22Rv1 (cell line): ENCODE measurements at regions not wholly inside any gene's neighbourhood (a gene's known extent, or its start where the extent isn't known, plus 50 kb on each side); places are given as distances from the start of the nearest gene placed in this dataset.

Experiments
- H3K27ac ChIP-seq: fragments of 450-650 bp; 2 replicates; pipeline ENCODE4 v1.5.1; 2017
- CTCF ChIP-seq: fragments of 450-650 bp; IDR thresholded peaks from 2 replicates; pipeline ENCODE4 v1.5.1; 2017; ENCODE audit warnings: mild to moderate bottlenecking
- ZFX ChIP-seq: fragments of 450-650 bp; IDR thresholded peaks from 2 replicates; pipeline ENCODE4 v1.6.1; 2017; ENCODE audit warnings: antibody characterized with exemption, borderline replicate concordance

GRCh38 chr9:89983411-89983810, 378.6 kb downstream of the GADD45G start:
- no peak overlapping the region for H3K27ac ChIP-seq
- TF ChIP-seq ZFX (no peak), CTCF (no peak)

DNA sequence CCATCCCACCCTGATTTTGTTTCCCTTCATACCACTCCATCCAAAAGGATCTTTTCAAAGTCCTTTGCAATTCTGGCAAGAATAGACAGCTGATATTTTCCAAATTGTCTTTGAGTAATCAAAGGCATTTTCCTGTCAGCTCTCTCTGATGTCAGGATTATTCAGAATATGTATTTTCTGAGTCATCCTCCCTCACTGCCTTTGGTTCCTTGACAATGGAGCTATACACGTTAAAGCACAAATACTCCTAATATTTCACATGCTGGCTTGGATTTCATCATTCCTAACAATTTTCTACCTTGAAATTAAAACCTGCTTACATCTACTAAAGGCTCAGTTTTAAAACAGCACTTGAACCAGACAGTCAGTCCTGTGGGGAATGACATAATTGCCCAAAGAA, 379.4 kb downstream of the GADD45G start:
- H3K27ac ChIP-seq = no peak overlapping the region
- TF ChIP-seq ZFX (no peak), CTCF (no peak)

GRCh38 chr9:89985068-89985467, 380.3 kb downstream of the GADD45G start:
- TF ChIP-seq CTCF (no peak), ZFX (no peak)
- no peak overlapping the region for H3K27ac ChIP-seq

DNA sequence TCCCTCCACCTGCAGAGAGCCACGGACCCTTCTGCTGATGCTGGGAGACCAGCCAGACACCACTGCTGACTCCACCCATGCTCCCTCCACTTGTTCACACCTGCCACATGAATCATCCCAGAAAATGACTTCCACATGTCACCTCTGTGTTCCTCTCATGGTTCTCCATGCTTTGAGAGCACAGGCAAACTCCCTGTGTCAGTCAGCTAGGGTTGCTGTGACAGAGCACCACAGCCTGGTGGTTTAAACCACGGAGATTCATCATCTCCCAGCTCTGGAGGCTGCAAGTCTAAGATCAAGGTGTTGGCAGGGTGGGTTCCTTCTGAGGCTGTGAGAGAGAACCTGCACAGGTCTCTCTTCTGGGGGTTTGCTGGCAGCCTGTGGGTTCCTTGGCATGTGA, 381.4 kb downstream of the GADD45G start:
- TF ChIP-seq ZFX (no peak), CTCF (no peak)
- no peak overlapping the region for H3K27ac ChIP-seq

DNA sequence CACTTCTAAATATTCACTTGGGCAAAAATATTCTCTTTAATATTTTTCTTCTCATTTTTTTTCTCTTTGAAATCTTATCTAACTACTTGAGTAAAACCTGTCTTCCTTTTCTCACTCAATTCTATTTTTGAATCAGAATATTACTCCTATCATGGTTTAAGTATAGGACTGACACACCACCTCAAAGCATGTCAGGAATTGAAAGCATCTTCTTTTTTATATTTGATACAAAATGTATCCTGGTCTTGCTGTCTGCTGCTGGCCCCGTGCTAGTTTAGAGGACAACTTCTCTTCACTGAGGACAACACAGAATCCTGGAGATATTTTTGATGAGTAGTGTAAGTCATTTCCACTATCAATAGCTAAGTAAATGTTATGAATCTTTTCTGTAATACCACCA, 383.6 kb downstream of the GADD45G start:
- no peak for TF ChIP-seq CTCF
- TF ChIP-seq ZFX = no peak
- no peak overlapping the region for H3K27ac ChIP-seq

DNA sequence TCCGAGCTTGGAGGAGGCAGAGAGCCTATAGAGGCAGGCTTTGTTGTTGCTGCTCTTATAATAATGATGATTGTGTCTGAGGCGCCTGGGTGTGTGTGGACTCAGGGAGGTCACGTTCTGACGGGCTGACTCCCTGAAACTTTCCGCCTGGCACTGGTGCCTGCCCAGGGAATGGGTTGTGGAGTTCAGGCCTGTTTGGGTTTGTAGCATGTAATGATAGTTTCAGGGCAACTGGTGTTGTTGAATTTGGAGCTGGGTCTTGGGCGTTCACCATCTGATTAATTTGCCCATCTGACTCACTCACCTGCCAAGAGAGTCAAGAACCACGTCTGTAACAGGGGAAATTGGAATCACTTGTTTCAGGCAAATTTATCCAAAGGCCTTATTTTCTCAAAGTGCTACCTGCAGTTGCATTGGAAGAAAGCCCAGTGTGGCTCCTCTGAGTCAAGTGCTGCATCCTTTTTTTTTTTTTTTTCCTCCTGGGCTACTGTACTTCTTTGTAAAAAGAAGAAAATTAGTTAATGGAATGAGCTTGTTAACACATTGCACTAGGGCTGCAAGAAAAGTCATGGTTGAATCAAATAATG, 386.5 kb downstream of the GADD45G start:
- H3K27ac ChIP-seq = no peak overlapping the region
- TF ChIP-seq ZFX = no peak
- no peak for TF ChIP-seq CTCF

- no peak overlapping the region for H3K27ac ChIP-seq
- TF ChIP-seq ZFX = no peak
- no peak for TF ChIP-seq CTCF
These were observed 387.8 kb downstream of the GADD45G start for GRCh38 chr9:89992326-89993198.
